Activated T-cell treated with anti-CD3 and anti-CD28 coated beads for 24 hours (primary cell): ENCODE measurements at regions not wholly inside any gene's neighbourhood (a gene's known extent, or its start where the extent isn't known, plus 50 kb on each side); places are given as distances from the start of the nearest gene placed in this dataset.

Experiments used
- DNase-seq: peaks from one replicate; pipeline ENCODE4 v3.0.0-alpha.2; 2020; ENCODE audit warnings: low read depth

DNA sequence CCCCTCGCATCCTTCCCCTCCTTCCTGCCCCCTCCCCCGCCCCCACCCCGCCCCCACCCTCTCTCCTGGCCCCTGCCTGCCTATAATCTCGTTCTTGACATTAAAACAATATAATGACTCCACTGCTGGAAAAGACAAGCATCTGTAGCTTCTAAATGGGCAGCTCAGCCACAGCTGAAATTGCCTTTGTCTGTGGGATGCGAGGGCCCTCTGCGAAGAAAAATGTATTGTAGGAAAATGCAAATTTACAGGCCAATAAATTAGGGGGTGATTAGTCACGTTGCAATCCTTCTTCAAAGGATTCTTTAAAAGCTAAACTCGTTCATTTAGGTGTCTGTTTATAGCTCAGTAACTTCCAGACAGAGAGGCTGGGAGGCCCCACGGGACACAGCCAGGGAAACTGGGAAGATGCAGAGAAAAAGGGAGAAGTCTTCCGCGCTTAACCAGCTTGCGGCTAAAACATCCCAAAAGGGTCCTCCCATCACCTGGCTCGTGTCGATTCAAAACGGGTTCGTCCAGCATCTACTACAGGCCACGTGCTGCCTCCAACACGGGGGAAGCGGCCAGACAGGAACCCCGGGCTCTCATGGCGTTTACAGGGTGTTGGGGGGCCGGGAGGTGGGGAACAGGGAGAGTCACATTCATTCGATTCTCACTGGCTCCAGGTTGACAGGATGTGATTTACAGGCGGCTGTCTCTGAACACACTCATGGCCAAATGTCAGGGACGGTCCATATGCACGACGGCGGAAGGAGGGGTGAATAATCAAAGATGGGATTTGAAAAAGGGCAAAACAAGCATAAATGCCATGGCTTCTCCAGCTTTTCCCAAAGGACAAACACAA lies 100.5 kb upstream of the ZBTB40 start:
- no peak for DNase-seq

DNA sequence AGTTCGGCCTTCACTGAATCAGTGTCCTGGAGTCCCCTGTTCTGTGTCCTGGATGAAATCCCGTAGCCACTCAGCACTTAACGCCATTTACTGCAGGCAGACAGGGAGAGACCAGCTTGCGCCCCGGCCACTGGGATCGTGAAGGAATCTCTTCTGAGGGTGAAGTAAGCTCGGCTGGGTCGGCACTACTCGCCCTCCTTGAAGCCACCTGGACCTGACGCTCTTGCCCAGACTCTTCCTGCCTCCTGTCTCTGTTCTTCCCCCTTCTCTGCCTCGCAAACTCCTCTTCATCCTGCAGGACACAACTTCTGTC lies 99.9 kb upstream of the ZBTB40 start:
- DNase-seq: no peak

DNA sequence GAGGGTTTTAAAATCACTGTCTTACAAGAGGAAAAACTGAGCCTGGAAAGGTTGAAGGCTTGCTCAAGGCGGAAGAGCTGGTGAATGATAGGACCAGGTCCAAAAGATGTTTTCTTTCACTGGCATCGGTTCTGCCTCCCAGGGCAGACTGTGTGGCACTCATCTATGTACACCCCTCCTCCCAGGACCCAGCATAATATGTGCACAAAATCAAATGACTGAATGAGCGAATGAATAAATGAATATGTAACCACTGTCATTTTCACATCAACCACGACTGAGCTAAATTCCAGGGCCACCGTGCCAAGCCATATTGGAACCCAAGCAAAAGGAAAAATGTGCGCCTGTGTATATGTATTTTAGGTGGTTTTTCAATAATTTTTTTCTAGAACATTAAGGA lies 99.3 kb upstream of the ZBTB40 start:
- no peak for DNase-seq

DNA sequence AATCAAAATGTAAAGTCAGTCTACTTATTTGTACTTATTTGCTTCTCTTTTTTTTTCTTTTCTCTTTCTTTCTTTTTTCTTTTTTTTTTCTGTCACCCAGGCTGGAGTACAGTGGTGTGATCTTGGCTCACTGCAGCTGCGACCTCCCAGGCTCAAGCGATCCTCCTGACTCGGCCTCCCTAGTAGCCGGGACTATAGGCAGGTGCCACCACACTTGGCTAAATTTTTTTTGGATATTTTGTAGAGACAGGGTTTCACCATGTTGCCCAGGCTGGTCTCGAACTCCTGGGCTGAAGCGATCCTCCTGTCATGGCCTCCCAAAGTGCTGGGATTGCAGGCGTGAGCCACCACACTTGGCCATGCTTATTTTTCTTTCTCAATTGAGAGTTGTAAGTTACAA lies 98.8 kb upstream of the ZBTB40 start:
- no peak for DNase-seq

DNA sequence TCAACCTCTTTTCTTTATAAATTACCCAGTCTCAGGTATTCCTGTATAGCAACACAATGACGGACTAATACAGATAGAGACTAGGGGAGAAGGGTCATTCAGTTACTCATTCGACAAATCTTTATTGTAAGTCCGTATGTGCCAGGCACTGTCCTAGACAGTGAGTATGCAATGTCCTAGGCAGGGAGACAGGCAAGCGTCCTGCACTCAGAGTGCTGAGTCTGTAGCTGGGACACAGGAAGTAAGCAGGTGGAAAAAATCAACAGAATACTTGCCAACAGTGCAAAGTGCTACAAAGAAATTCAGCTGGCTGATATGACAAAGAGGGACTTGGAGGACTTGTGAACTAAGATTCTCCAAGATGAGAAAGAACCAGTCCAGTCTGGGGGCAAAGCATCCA lies 92.2 kb upstream of the ZBTB40 start:
- no peak for DNase-seq

DNA sequence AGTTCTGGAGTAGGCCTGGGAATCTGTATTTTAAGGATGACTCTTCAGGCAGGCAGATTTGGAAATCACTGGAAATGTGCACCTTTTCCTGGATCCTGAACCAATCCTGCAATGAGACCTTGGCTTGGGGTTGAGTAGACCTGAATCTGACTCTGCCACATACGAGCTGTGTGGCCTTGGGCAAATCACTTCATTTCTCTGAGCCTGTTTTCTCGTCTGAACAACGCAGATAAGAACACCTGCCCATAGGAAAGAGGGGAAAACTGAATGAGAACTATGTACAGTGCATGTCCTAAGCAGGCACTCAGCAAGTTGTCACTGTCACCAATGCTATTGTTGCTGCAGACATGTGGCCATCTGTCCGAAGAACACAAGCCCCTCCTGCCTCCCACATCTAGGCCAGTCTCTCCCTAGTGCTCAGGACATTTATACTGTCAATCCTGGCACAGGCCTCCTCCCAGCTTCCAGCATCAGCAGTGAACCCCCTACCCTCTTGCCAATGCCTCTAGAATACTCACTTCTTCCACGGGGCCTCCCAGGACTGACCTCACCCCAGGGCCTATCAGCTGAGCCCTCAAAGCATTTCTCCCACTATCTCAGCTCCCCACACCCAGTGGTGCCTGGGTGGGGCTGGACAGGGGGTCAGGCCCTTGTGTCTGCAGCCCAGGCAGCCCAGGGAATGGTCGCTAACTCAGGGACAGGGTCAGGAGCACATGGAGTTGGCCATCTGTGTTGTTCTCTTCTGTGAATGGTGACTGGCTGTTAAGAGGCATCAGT lies 88.8 kb upstream of the ZBTB40 start:
- DNase-seq: no peak

DNA sequence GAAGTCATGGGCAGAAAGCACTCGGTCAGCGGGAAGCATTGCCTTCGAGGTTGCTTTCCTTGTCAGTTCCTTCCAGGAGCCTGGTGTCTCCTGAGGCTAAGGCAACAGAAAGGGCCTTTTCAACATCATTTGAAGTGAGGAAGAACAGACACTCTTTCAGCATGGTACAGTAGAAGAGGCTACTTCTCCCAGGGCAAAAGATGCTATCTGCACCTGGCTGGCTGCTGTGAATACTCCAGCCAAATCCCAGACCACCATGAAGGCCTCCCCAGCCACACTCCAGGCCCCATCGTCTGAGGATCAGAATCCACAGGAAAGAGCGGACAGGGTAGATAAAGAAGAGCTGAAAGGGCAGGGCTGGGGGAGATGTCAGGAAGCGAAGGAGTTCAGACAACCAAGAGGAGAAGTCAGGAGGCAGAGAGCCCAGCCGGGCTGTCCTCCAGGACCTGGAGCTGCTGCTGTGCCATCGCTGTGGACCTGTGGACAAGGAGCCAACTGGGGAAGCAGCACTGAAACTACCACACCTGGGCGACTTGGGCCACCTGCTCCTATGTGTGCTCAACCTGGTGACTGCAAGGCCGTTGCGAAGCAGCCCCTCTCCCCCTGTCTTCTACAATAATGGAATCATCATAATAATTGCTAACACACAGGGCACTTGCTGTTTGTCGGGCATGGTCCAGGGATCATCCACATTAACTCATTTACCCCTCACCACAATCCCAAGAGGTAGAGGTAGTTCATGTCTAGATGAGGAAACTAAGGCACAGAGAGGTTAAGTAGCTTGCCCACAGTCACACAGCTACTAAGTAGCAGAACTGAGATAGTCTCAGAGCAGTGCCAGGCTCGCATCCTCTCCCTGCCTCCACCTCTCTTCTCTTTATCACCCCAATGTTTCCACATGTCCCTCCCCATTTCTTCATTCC lies 88.0 kb upstream of the ZBTB40 start:
- no peak for DNase-seq

DNA sequence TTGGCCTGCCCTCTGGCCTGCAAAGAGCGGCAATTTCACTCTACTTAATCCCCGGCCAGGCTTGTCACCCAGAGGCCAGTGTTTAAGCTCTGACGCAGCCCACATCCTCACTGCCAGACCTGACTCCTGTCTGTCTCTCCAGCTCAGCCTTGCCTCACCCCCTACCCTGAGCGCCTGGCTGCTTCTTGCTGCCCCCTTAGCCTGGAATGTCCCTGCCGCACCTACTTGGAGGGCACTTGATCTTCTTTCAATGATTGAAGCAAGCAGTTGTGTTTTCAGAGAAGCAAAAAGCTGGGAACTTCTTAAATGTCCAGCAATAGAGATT lies 87.4 kb upstream of the ZBTB40 start:
- DNase-seq: no peak

DNA sequence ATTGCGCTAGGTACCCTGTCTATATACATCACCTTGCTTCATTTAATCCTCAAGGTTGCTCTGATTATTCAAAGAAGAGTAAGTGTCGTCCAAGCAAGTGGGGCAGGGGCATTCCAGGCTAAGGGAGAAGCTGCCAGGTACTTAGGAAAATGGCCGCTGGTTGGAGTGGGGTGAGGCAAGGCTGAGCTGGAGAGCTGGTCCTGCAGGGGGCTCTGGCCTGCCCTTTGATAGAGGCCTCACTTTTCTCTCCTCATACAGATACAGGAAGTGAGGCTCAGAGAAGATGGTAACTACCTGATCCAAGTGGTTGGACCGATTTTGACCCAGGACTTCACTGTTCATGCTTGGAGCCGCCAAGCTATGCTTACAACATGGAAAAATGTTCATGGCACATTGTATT lies 86.9 kb upstream of the ZBTB40 start:
- no peak for DNase-seq

DNA sequence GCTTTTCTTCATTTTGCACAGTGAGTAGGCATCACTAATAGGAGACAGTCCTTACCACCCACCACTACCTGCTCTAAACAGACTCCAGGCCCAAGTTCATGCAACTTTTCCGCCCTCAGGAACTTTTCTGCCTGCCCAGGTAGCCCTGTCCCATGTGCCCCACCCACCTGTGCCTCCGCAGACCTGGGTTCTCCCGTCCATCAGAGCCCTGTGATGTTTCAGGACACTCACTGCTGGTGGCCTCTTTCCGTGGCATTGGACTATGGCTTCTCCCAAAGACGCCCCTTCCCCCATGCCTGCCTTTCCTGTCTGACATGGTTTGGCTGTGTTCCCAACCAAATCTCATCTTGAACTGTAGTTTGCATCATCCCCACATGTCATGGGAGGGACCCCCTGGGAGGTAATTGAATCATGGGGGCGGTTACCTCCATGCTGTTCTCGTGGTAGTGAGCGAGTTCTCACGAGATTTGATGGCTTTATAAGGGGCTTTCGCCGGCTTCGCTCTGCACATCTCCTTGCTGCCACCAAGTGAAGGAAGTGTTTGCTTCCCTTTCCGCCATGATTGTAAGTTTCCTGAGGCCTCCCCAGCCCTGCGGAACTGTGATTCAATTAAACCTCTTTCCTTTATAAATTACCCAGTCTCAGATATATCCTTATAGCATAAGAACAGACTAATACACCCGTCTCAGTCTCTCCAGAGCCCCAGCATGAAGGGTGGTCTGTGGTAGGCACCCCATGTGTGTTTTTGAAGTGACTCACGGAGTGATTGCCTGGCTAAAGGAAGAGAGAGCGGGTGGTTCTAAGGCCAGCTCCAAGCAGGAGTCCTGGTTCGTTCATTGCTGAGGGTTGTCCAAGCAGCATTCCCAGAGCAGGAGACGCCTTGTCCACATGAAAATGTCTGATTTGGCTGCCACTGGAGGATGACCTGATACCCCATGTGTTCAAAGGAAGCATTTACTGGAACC lies 86.0 kb upstream of the ZBTB40 start:
- DNase-seq: no peak

DNA sequence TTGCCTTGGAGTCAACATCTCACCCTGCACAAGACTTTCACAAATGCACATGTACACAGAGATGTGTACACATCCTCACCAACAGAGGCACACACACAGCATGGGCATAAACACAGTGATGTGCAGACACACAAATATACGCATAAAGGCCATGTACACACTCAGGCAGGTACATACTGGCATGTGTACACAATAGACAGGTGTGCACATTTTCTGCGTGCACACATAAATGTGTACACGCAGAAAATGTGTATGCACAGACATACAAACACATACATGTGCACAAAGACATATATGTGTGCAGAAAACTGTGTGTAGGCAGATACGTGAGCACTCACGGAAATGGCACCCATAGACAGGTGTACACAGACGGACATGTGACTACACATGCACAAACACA lies 85.3 kb upstream of the ZBTB40 start:
- no peak for DNase-seq

DNA sequence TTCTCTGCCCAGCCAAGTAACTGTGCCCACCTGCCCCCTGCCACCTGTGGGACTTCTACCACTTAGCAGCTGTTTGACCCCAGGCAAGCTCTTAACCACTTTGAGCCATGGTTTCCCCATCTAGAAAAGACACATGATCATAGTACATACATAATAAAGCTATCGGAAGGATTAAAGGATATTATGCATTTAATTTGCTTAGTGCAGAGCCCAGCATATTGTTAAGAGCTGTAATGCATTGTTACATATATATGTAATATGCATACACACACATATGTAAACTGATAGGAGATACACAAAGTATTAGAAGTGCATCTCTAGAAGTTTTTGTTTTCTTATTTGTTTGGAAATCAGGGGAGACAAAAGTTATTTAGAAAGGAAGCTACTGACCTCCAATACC lies 83.5 kb upstream of the ZBTB40 start:
- DNase-seq: no peak

DNA sequence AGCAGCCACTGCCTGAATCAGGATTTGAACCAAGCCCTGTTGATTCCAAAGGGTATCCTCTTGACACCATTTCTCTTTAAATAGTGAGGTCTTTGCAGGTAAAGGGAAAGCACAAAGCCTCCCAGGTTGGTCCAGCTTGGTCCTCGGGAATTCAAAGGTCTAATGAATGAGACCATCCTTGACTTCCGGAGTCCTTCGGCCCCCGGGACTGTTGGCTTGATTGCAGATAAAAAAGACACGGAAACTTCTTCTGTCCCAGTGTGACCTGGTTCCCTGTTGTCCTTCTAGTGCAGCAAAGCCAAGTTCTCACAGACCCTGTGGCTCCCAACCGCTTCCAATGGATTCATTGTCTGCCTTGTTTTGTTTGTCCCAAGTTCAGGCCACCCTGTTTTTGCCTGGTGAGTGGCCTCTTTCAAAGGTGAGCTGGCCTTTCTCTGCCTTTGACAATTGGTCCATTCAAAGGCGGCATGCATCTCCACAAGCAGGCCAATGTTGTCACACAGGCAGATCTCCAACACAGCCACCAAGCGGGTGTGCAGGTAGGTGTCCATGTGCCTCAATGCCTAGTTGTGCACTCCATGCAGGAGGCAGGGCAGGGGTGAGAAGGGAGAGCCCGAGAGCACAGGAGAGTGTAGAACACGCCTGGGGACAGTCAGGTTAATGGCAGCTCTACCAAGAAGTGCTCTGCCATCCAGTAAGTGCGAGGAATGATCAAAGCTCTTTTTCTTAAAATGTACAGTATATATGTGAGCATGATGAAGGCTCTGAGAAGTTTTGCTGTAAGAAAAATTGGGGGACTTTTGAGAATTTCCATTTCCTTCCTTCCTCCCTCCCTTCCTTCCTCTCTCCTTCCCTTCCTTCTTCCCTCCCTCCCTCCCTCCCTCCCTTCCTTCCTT lies 82.1 kb upstream of the ZBTB40 start:
- DNase-seq: no peak

DNA sequence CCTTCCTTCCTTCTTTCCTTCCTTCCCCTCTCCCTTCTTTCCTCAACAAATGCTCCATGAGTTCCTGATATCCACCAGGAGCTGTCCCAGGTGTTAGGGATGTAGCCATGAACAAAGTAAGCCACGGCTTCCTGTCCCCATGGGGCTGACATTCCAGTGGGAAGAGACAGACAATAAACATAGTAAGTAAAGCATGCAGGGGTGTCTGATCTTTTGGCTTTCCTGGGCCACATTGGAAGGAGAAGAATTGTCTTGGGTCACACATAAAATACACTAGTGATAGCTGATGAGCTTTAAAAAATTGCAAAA lies 81.5 kb upstream of the ZBTB40 start:
- no peak for DNase-seq

DNA sequence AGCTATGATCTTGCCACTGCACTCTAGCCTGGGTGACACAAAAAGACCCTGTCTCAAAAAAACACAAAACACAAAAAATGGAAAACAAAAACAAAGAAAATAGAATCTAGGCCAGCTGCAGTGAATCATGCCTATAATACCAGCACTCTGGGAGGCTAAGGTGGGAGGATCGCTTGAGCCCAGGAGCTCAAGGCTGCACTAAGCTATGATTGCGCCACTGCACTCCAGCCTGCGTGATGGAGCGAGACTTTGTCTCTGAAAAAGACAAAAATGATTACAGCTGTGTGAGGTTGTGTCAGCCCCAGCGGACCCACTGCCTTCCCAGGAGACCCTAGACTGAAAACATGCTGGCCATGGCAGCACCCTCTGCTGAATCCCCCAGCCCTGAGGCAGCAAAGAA lies 80.2 kb upstream of the ZBTB40 start:
- DNase-seq: no peak

DNA sequence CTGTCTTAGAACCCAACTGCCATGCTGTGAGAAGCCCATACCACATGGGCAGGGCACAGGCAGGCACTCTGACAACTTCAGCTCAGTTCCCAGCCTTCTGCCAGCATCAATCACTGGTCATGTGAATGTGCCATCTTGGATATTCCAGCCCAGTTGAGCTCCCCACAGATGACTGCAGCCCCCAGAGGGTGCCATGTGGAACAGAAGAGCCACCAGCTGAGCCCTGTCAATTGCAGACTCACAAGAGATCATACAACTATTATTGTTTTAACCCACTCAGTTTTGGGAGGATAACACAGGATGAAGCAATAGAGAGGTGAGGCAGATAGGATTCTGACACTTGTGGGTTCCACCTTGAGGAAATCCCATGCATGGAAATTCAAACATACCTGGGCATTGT lies 78.4 kb upstream of the ZBTB40 start:
- DNase-seq: no peak

DNA sequence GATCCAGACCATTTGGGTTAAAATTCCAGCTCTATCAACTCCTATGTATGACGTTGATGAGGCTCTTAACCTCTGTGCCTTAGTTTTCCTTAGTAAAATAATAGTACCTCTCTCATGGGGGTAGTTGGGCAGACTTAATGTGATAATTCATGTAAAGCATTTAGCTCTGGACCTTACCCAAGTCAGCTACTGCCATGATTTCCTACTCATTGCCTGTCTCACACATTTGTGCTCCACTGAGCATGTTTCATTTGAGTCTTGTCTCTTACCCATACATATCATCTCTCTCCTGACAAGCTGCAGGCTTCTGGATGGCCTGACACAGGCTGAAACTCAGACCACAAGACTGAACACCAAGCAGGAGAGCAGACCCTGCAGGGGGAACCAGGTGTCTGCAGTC lies 77.7 kb upstream of the ZBTB40 start:
- DNase-seq: no peak

DNA sequence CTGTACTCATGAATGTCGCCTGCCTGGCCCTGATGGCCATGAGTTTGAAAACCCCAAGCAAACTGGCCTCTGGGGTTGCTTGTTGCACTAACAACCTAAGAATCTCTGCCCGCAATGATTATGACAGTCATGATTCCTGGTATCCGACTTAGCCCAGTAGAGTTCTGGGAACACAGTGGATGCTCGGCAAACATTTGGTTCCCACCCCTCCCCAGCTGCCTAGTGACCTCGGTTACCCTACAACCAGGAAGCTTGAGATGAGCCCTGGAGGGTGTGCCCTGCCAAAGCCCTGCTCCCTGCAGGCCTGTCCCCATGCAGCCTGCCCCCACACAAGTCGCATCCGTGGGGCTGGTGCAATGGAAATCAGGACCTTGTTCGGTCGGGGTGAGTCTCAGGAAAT lies 76.0 kb upstream of the ZBTB40 start:
- no peak for DNase-seq

DNA sequence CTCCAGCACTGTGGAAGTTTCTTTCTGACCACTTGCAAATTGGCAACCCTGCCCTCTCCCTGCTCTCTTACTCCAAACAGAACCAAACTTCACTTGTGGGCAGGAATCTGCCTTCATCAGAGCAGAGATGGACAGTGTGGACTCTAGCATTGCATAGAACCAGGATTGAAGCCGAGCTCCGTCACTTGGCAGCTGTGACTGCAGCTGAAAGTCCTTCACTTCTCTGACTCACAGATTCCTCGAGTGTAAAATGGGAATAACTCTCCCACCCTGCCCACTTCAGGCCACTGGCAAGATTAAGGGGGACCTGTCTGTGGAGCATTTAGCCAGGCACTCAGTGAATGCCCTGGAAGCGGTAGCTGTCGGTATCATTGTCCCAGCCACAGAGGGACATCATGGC lies 75.7 kb upstream of the ZBTB40 start:
- no peak for DNase-seq

DNA sequence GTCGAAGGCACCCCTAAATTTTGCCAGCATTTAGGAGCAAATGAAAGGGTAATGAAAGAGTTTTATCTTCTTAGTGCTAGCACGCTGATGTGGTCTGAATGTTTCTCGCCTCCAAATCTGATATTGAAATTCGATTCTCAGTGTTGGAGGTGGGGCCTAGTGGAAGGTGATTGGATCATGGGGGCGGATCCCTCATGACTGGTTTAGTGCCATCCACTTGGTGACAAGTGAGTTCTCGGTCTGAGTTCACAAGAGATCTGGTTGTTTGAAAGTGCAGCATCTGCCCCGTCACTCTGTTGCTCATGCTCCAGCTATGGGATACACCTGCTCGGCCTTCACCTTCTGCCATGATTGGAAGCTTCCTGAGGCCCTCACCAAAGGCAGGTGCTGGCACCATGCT lies 75.1 kb upstream of the ZBTB40 start:
- no peak for DNase-seq

DNA sequence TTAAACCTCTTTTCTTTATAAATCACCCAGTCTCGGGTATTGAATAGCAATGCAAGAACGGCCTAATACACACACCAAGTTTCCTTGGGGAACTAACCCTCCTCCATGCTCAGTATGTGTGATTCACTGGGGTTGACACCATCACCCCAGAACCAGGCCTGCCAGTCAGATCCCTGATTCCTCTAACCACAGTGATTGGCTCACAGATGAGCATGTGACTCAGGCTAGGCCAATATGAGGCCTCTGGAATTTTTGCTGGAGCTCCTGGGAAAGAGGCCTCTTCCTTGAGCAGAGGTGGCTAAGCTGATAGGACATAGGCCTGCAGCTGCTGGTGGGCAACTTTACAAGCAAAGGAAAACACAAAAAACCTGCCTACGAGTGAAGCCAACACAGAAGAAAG lies 74.7 kb upstream of the ZBTB40 start:
- no peak for DNase-seq
